MM.1S (cell line): ENCODE measurements at regions not wholly inside any gene's neighbourhood (a gene's known extent, or its start where the extent isn't known, plus 50 kb on each side); places are given as distances from the start of the nearest gene placed in this dataset.
"Not testable (repeated sequence)": the region's sequence is repeated elsewhere in the genome, so short reads cannot be mapped to it uniquely, and the experiment has no call there.

Source experiments
- DNase-seq: peaks from one replicate; pipeline ENCODE4 v3.0.0-alpha.2; 2015
- H2AFZ ChIP-seq: fragments of 300-600 bp; sonication (generic); 2 replicates; pipeline ENCODE4 v1.6.0; 2016; ENCODE audit warnings: antibody characterized with exemption, low read length
- H3F3A ChIP-seq: fragments of 300-600 bp; sonication (generic); 2 replicates; pipeline ENCODE4 v1.6.1; 2016; ENCODE audit warnings: mild to moderate bottlenecking, antibody characterized with exemption, low read length, moderate library complexity, mixed read lengths; ENCODE audit not compliant: insufficient read depth
- H3K27ac ChIP-seq: fragments of 300-600 bp; sonication (generic); 2 replicates; pipeline ENCODE4 v1.5.1; 2016; ENCODE audit warnings: mild to moderate bottlenecking, low read length
- H3K27me3 ChIP-seq: fragments of 300-600 bp; sonication (generic); replicated peaks from 2 replicates; pipeline ENCODE4 v1.6.0; 2016; ENCODE audit warnings: low read length; ENCODE audit not compliant: insufficient read depth
- H3K36me3 ChIP-seq: fragments of 300-600 bp; sonication (generic); replicated peaks from 2 replicates; pipeline ENCODE4 v1.6.1; 2016; ENCODE audit warnings: mild to moderate bottlenecking, low read length, mixed read lengths; ENCODE audit not compliant: insufficient read depth
- H3K4me1 ChIP-seq: fragments of 300-600 bp; sonication (generic); 2 replicates; pipeline ENCODE4 v1.6.1; 2016; ENCODE audit warnings: low read length, mixed read lengths
- H3K4me2 ChIP-seq: fragments of 300-600 bp; sonication (generic); 2 replicates; pipeline ENCODE4 v1.6.0; 2016; ENCODE audit warnings: low read depth, low read length
- H3K4me3 ChIP-seq: fragments of 300-600 bp; sonication (generic); 2 replicates; pipeline ENCODE4 v1.5.1; 2016; ENCODE audit warnings: low read length, mixed read lengths
- H3K79me2 ChIP-seq: fragments of 300-600 bp; sonication (generic); 2 replicates; pipeline ENCODE4 v1.6.1; 2016; ENCODE audit warnings: mixed run types, low read length, mixed read lengths
- H3K9ac ChIP-seq: fragments of 300-600 bp; sonication (generic); 2 replicates; pipeline ENCODE4 v1.6.1; 2016; ENCODE audit warnings: low read length, mixed read lengths
- H3K9me2 ChIP-seq: fragments of 300-600 bp; sonication (generic); replicated peaks from 2 replicates; pipeline ENCODE4 v1.6.1; 2016; ENCODE audit warnings: mild to moderate bottlenecking, low read length, mixed read lengths; ENCODE audit not compliant: insufficient read depth
- H3K9me3 ChIP-seq: fragments of 300-600 bp; sonication (generic); replicated peaks from 2 replicates; pipeline ENCODE4 v1.6.1; 2016; ENCODE audit warnings: mild to moderate bottlenecking, low read length, mixed read lengths; ENCODE audit not compliant: insufficient read depth
- H4K20me1 ChIP-seq: fragments of 300-600 bp; sonication (generic); 2 replicates; pipeline ENCODE4 v1.6.1; 2016; ENCODE audit warnings: mild to moderate bottlenecking, low read length, moderate library complexity, mixed read lengths; ENCODE audit not compliant: insufficient read depth
- EZH2 ChIP-seq: fragments of 300-600 bp; sonication (generic); optimal IDR thresholded peaks from 2 replicates; pipeline ENCODE3; 2017; ENCODE audit warnings: low read depth, mild to moderate bottlenecking, antibody characterized with exemption, low read length, mixed read lengths
- EZH2phosphoT487 ChIP-seq: fragments of 300-600 bp; sonication (generic); IDR thresholded peaks from 2 replicates; pipeline ENCODE4 v1.6.1; 2018; ENCODE audit warnings: antibody characterized with exemption, low read length
- TF ChIP-seq, protein P1 (sequence below): fragments of 300-600 bp; sonication (generic); IDR thresholded peaks from 2 replicates; pipeline ENCODE4 v1.5.1; 2016; ENCODE audit warnings: antibody characterized with exemption, low read length, mixed read lengths

DNA sequence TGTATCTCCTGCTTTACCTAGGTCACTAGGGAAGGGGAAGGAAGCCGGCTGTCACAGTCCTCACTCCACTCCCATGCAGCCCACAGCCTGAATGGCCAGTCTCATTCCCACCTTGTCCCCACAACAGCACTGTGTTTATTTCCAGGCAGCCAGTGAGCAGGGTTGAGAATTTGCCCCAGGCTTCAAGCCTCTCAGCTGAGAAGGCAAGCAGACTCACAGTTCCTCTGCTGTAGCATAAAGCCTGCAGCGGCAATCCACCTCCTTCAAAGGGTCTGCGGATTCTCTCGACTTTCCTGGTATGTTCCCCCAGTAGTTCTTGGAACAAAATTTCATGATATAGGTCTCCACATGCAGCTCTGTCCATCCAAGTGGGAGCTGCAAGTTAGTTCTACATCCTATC, 262.9 kb upstream of the GULP1 start:
- Histone ChIP-seq H3K36me3 (no peaks in the 10 kb centered on the region), H3K27ac (no peak overlapping the region), H3F3A (no peaks in the 10 kb centered on the region), H3K9me2 (no peaks in the 10 kb centered on the region), H3K4me3 (no peak overlapping the region), H4K20me1 (no peaks in the 10 kb centered on the region), H3K9ac (no peak overlapping the region), H3K79me2 (no peaks in the 10 kb centered on the region), H3K27me3 (no peaks in the 10 kb centered on the region), H2AFZ (no peak overlapping the region), H3K9me3 (no peaks in the 10 kb centered on the region), H3K4me2 (no peak overlapping the region), H3K4me1 (no peaks in the 10 kb centered on the region)
- TF ChIP-seq EZH2: no peak
- TF ChIP-seq, protein P1, sequence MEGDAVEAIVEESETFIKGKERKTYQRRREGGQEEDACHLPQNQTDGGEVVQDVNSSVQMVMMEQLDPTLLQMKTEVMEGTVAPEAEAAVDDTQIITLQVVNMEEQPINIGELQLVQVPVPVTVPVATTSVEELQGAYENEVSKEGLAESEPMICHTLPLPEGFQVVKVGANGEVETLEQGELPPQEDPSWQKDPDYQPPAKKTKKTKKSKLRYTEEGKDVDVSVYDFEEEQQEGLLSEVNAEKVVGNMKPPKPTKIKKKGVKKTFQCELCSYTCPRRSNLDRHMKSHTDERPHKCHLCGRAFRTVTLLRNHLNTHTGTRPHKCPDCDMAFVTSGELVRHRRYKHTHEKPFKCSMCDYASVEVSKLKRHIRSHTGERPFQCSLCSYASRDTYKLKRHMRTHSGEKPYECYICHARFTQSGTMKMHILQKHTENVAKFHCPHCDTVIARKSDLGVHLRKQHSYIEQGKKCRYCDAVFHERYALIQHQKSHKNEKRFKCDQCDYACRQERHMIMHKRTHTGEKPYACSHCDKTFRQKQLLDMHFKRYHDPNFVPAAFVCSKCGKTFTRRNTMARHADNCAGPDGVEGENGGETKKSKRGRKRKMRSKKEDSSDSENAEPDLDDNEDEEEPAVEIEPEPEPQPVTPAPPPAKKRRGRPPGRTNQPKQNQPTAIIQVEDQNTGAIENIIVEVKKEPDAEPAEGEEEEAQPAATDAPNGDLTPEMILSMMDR: no peak
- no peak for TF ChIP-seq EZH2phosphoT487
- no peak for DNase-seq

DNA sequence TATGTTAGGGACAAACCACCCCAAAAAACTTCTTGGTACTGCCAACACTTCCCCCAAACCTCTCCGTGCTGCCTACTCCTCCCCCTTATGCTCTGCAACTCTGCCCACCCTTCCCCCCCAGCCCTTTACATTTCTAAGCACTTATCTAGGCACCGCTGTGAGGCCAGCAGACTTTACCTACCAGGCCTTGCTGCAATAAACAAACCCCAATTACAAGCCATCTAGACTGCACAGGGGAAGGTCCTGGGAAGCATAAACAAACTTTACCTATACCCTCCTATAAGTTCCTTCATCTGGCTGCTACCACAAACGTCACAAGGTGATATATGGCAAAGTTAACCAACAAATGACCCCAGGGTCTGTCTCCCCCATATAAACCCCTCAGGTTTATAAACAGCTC, 259.4 kb upstream of the GULP1 start:
- no peaks in the 10 kb centered on the region for H3K4me1 ChIP-seq
- DNase-seq: no peak
- no peaks in the 10 kb centered on the region for H3K27me3 ChIP-seq
- H3K4me3 ChIP-seq: no peak overlapping the region
- H3K27ac ChIP-seq: no peak overlapping the region
- no peaks in the 10 kb centered on the region for H3K9me2 ChIP-seq
- no peaks in the 10 kb centered on the region for H3K79me2 ChIP-seq
- H4K20me1 ChIP-seq: no peaks in the 10 kb centered on the region
- no peaks in the 10 kb centered on the region for H3K36me3 ChIP-seq
- H3K9ac ChIP-seq: no peak overlapping the region
- H2AFZ ChIP-seq: no peak overlapping the region
- H3K9me3 ChIP-seq: no peaks in the 10 kb centered on the region
- no peaks in the 10 kb centered on the region for H3F3A ChIP-seq
- TF ChIP-seq EZH2 (no peak), EZH2phosphoT487 (no peak)
- TF ChIP-seq, protein P1: no peak
- H3K4me2 ChIP-seq: no peak overlapping the region

- TF ChIP-seq EZH2 (no peak), EZH2phosphoT487 (no peak)
- TF ChIP-seq, protein P1: no peak
- no peak overlapping the region for H3K27ac ChIP-seq
- no peak overlapping the region for H2AFZ ChIP-seq
- no peaks in the 10 kb centered on the region for H3K9me3 ChIP-seq
- H4K20me1 ChIP-seq: no peaks in the 10 kb centered on the region
- DNase-seq: no peak
- no peaks in the 10 kb centered on the region for H3K4me1 ChIP-seq
- no peaks in the 10 kb centered on the region for H3K9me2 ChIP-seq
- H3K9ac ChIP-seq: no peak overlapping the region
- H3K27me3 ChIP-seq: no peaks in the 10 kb centered on the region
- H3K4me3 ChIP-seq: no peak overlapping the region
- H3F3A ChIP-seq: no peaks in the 10 kb centered on the region
- H3K36me3 ChIP-seq: no peaks in the 10 kb centered on the region
- H3K4me2 ChIP-seq: no peak overlapping the region
- no peaks in the 10 kb centered on the region for H3K79me2 ChIP-seq
Observed at GRCh38 chr2:188032786-188033185, 258.9 kb upstream of the GULP1 start.

- not testable (repeated sequence) for H3K9me2 ChIP-seq, H2AFZ ChIP-seq, H4K20me1 ChIP-seq, H3K79me2 ChIP-seq, H3F3A ChIP-seq, H3K27ac ChIP-seq, H3K36me3 ChIP-seq, H3K27me3 ChIP-seq, H3K9ac ChIP-seq, DNase-seq, H3K4me3 ChIP-seq, H3K4me1 ChIP-seq, H3K4me2 ChIP-seq, H3K9me3 ChIP-seq
Observed at GRCh38 chr2:188033240-188033639, 258.4 kb upstream of the GULP1 start.

DNA sequence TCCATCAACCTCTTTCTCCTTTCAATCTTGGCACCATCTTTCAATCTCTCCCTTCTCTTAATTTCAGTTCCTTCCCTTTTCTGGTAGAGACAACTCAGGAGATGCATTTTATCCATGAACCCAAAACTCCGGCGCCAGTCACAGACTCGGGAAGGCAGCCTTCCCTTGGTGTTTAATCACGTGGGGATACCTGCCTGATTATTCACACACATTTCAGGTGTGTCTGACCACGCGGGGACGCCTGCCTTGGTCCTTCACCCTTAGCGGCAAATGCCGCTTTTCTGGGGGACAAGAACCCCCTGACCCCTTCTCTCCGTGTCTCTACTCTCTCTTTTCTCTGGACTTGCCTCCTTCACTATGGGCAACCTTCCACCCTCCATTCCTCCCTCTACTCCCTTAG, 257.6 kb upstream of the GULP1 start:
- H2AFZ ChIP-seq, DNase-seq, H3K9me2 ChIP-seq, H3K4me2 ChIP-seq, H3K4me1 ChIP-seq, H3F3A ChIP-seq, H3K9ac ChIP-seq, H3K9me3 ChIP-seq, H3K79me2 ChIP-seq, H4K20me1 ChIP-seq, H3K27me3 ChIP-seq, H3K27ac ChIP-seq, H3K4me3 ChIP-seq, H3K36me3 ChIP-seq: not testable (repeated sequence)

- not testable (repeated sequence) for H3F3A ChIP-seq, H3K4me3 ChIP-seq, H3K79me2 ChIP-seq
Observed at GRCh38 chr2:188035377-188035776, 256.3 kb upstream of the GULP1 start.

More at GRCh38 chr2:188035377-188035776, 256.3 kb upstream of the GULP1 start:
- H3K9ac ChIP-seq, H3K9me3 ChIP-seq, H3K4me1 ChIP-seq, H3K4me2 ChIP-seq, H3K27me3 ChIP-seq, DNase-seq, H3K9me2 ChIP-seq, H2AFZ ChIP-seq, H3K27ac ChIP-seq, H4K20me1 ChIP-seq, H3K36me3 ChIP-seq: not testable (repeated sequence)
